WERI-Rb-1 (cell line): ENCODE measurements at regions not wholly inside any gene's neighbourhood (a gene's known extent, or its start where the extent isn't known, plus 50 kb on each side); places are given as distances from the start of the nearest gene placed in this dataset.

ENCODE experiments used
- DNase-seq: peaks from one replicate; pipeline ENCODE4 v3.0.0-alpha.2; 2020
- H3K27ac ChIP-seq: fragments of 250-450 bp; sonication (Bioruptor Pico); 2 replicates; pipeline ENCODE4 v1.5.1; 2020; ENCODE audit warnings: mild to moderate bottlenecking, moderate library complexity
- H3K27me3 ChIP-seq: fragments of 250-450 bp; sonication (Bioruptor Pico); 2 replicates; pipeline ENCODE4 v1.5.1; 2021; ENCODE audit warnings: mild to moderate bottlenecking, low read depth, moderate library complexity; ENCODE audit not compliant: insufficient read depth, severe bottlenecking
- H3K36me3 ChIP-seq: fragments of 250-450 bp; sonication (Bioruptor Pico); 2 replicates; pipeline ENCODE4 v1.5.1; 2020; ENCODE audit warnings: mild to moderate bottlenecking, moderate library complexity
- H3K4me3 ChIP-seq: 2 replicates; pipeline ENCODE4 v1.5.1; 2011; ENCODE audit warnings: low read depth, mild to moderate bottlenecking, control low read depth, low read length
- H3K9me3 ChIP-seq: fragments of 250-450 bp; sonication (Bioruptor Pico); 2 replicates; pipeline ENCODE4 v1.5.1; 2021; ENCODE audit warnings: mild to moderate bottlenecking, moderate library complexity; ENCODE audit not compliant: severe bottlenecking
- TF ChIP-seq, protein P1 (sequence below): IDR thresholded peaks from 2 replicates; pipeline ENCODE4 v1.5.1; 2011; ENCODE audit warnings: low read depth, mild to moderate bottlenecking, control low read depth, inconsistent platforms, low read length

DNA sequence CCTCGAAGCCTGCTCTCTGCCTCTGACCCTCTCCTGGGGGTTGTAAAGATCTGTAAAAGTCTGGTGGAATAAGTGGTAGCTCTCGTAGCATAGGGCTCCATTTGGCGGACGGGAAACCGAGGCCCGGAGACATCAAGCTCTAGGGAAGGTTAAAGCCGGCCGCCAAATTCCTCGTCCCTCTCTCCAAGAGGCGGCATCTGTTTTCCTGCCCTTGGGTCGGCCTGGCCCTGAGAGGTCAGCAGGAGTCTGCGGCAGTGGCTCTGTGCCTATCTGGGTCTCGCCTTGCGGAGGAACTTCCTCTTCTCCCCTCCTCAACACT, 72.4 kb downstream of the TEX51 start:
- no peaks in the 10 kb centered on the region for H3K27me3 ChIP-seq
- H3K36me3 ChIP-seq = no peaks in the 10 kb centered on the region
- H3K9me3 ChIP-seq = no peaks in the 10 kb centered on the region
- TF ChIP-seq, protein P1, sequence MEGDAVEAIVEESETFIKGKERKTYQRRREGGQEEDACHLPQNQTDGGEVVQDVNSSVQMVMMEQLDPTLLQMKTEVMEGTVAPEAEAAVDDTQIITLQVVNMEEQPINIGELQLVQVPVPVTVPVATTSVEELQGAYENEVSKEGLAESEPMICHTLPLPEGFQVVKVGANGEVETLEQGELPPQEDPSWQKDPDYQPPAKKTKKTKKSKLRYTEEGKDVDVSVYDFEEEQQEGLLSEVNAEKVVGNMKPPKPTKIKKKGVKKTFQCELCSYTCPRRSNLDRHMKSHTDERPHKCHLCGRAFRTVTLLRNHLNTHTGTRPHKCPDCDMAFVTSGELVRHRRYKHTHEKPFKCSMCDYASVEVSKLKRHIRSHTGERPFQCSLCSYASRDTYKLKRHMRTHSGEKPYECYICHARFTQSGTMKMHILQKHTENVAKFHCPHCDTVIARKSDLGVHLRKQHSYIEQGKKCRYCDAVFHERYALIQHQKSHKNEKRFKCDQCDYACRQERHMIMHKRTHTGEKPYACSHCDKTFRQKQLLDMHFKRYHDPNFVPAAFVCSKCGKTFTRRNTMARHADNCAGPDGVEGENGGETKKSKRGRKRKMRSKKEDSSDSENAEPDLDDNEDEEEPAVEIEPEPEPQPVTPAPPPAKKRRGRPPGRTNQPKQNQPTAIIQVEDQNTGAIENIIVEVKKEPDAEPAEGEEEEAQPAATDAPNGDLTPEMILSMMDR = no peak
- no peak overlapping the region for H3K4me3 ChIP-seq
- H3K27ac ChIP-seq = no peak overlapping the region
- no peak for DNase-seq

DNA sequence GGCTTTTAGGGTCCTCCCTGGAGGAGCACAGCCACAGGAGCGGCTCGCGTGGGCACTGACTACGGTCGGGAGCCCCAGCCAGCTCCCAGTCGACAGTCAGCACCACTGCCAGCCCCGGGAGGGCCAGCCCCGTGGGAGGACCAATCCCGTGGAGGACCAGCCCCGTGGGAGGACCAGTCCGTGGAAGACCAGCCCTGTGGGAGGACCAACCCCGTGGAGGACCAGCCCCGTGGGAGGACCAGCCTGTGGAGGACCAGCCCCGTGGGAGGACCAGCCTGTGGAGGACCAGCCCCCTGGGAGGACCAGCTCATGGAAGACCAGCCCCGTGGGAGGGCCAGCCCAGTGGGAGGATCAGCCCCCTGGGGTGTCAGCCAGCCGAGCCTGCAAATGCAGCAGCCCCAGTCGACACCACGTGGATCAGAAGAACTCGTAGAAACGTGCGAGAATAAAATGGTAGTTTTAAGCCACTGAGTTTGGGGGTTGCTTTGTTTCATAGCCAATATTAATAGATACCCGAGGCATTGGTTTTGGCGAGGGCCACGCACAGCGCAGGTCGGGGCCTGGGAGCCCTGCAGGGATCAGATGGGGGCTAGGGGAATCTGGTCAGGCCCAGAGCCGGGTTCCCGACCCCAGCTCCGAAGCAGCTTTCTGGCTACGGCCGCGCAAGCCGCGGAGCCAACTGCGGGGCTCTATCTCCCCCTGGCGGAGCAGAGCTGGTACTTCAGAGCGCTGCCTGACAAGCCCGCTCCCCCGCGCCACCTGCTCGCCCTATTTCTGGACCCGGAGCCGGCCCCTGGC, 73.0 kb downstream of the TEX51 start:
- peak; percentile 82 for DNase-seq
- Histone ChIP-seq H3K4me3 (peak overlapping the region; percentile 30), H3K9me3 (no peaks in the 10 kb centered on the region)

DNA sequence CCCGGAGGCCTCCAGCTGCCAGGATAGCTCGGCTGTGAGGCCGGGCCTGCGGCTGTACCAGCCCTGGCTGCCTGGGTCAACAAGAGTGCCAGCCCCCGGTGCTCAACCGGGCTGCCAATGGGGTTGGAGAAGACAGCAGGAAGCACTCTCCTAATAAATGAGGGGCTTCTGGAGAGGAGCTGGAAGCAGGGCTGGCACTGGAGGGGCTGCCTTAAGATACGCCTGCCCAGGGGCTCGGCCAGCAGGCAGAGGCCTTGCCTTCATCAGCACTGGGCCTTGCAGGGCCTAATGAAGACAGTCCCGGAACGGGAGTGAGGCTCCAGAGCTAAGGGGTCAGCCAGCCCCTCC, 73.6 kb downstream of the TEX51 start:
- Histone ChIP-seq H3K9me3 (no peaks in the 10 kb centered on the region), H3K4me3 (no peak overlapping the region), H3K27ac (no peak overlapping the region; the same call in 1 of the 2 replicates), H3K36me3 (no peaks in the 10 kb centered on the region), H3K27me3 (no peaks in the 10 kb centered on the region)
- no peak for DNase-seq
- TF ChIP-seq, protein P1 = no peak

More for the DNA sequence above, 73.0 kb downstream of the TEX51 start:
- Histone ChIP-seq H3K36me3 (no peaks in the 10 kb centered on the region), H3K27me3 (no peaks in the 10 kb centered on the region), H3K27ac (no peak overlapping the region)
- TF ChIP-seq, protein P1 = peak; percentile 96

DNA sequence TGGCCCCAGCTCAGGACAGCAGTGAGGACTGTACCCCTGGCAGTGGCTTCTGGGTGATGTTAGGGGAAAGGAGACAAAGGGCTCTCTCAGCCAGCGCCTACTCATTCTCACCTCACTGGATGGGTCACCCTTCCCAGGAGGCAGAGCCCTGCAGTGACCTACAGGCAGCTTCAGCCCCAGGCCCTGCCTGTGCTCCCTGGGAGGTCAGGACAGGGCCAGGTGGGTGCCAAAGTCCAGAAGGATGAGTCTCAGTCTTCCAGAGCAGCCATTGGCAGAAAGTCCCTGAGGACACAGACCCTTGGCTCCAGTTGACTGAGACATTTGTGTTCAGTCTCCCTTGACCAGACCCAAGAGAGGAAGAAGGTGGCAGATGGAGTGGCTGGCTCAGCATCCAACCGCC, 75.1 kb downstream of the TEX51 start:
- no peak for DNase-seq
- Histone ChIP-seq H3K4me3 (no peak overlapping the region), H3K36me3 (no peaks in the 10 kb centered on the region), H3K27me3 (no peaks in the 10 kb centered on the region), H3K9me3 (no peaks in the 10 kb centered on the region), H3K27ac (no peak overlapping the region)
- TF ChIP-seq, protein P1 = no peak

DNA sequence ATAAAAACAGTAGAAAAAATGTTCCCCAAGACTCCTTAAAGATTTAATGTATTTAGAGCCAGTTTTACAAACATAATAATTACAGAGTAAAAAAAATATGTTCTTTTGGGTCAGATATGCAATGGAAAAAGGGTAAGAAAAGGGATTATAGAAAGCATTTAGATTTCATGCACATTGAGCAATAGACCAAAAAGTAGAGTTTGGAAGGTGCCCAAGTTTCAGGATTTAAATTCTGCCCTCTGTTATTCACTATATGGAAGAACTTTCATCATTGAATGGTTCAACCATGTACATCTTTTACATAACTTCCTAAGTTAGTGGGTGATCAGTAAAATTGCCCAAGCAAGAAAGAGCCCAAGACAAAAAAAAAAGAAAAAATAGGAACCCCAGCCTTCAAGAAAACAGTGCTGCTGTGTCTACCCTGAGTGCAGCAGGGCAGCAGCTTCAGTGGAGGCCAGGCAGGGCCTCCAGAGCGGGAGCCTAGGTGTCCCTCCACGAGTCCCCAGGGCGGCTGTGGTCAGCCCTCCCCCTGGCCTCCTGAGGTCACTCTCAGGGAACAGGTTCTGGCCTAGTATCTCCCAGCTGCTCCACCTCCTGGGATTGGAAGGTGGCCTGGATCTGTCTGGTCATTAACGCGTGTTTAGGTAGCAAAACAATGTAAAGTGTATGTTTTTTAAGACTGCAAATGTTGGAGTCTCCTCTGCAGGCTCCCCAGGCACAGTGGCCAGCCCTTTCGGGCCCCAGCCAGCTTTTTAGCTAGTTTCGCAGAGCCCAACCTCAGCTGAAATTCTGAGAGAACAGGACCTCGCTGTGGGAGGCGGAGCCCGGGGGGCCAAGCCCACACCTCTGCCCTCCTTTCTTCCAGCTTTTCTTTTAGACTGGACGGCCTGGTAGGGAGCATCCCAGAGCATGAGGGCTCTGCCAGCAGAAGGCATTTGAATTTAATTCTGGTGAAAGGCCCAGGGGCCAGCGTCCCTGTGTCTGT, 77.3 kb downstream of the TEX51 start:
- H3K27me3 ChIP-seq = no peaks in the 10 kb centered on the region
- TF ChIP-seq, protein P1 = no peak
- DNase-seq = no peak
- no peak overlapping the region for H3K27ac ChIP-seq
- H3K4me3 ChIP-seq = no peak overlapping the region
- no peaks in the 10 kb centered on the region for H3K9me3 ChIP-seq
- H3K36me3 ChIP-seq = no peaks in the 10 kb centered on the region
